Uterus (tissue), 2 donors: ENCODE measurements at regions not wholly inside any gene's neighbourhood (a gene's known extent, or its start where the extent isn't known, plus 50 kb on each side); places are given as distances from the start of the nearest gene placed in this dataset.

Experiments
- POLR2A ChIP-seq, 2 donors: fragments of 450-650 bp; IDR thresholded peaks; one replicate each; pipeline ENCODE4 v1.6.1; 2016; ENCODE audit warnings: antibody characterized with exemption in 2 of 2, mild to moderate bottlenecking in 1 of 2, moderate library complexity in 1 of 2
- TF ChIP-seq, protein P1 (sequence below), 4 experiments: fragments of 200-600 bp in 2 of 4; fragments of 450-650 bp in 2 of 4; sonication (generic) in 2 of 4; IDR thresholded peaks; one replicate each; pipeline ENCODE4 v1.5.1; 2016 to 2019; ENCODE audit warnings: antibody characterized with exemption in 4 of 4, mild to moderate bottlenecking in 2 of 4, moderate library complexity in 1 of 4

DNA sequence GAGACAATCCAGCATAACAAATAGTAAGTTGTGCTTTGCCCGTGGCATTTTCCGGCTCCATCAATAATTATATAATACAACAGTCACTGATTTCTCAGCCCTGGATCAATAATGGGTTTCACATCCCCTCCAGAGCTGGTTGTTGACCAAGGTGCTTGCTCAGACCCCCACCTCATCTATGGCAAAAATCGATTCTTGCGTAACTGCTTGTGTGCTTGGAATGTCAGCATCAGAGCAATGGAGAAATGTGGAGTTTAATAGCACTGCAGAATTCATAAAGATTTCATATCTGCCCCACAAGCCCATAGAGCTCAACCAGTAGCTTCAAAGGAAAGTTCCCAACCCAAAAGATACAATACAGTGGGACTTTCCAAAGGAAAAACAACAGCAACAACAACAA is 1098.5 kb downstream of the IGSF11 start:
- TF ChIP-seq, protein P1, sequence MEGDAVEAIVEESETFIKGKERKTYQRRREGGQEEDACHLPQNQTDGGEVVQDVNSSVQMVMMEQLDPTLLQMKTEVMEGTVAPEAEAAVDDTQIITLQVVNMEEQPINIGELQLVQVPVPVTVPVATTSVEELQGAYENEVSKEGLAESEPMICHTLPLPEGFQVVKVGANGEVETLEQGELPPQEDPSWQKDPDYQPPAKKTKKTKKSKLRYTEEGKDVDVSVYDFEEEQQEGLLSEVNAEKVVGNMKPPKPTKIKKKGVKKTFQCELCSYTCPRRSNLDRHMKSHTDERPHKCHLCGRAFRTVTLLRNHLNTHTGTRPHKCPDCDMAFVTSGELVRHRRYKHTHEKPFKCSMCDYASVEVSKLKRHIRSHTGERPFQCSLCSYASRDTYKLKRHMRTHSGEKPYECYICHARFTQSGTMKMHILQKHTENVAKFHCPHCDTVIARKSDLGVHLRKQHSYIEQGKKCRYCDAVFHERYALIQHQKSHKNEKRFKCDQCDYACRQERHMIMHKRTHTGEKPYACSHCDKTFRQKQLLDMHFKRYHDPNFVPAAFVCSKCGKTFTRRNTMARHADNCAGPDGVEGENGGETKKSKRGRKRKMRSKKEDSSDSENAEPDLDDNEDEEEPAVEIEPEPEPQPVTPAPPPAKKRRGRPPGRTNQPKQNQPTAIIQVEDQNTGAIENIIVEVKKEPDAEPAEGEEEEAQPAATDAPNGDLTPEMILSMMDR (IDR thresholded peaks at IDR 0.05), result no peak
- no peak for TF ChIP-seq POLR2A (IDR thresholded peaks at IDR 0.05)
